Activated CD8-positive, alpha-beta memory T cell treated with anti-CD3 and anti-CD28 coated beads, Interleukin-2, amount 10 ng/mL, durations not matched to agents 7 days and 5 days (primary cell): ENCODE measurements at regions not wholly inside any gene's neighbourhood (a gene's known extent, or its start where the extent isn't known, plus 50 kb on each side); places are given as distances from the start of the nearest gene placed in this dataset.

Experiments used
- ATAC-seq: fragments of 150-1000 bp; cut with Tn5 transposase; one replicate; pipeline ENCODE4 v1.10.0; 2021; ENCODE audit warnings: moderate library complexity
- CTCF ChIA-PET: fragments of 350-600 bp; sonication (Branson Sonifier 250); formaldehyde crosslinking; loops from one replicate; lab custom pipeline; 2021; ENCODE audit warnings: antibody characterized with exemption; lab: Charles Lee
- DNase-seq: peaks from one replicate; pipeline ENCODE4 v3.0.0-alpha.2; 2020
- H3K27ac Mint-ChIP-seq: one replicate; pipeline ENCODE4 v1.8.0; 2021; ENCODE audit warnings: mild to moderate bottlenecking, mixed read lengths
- H3K27me3 Mint-ChIP-seq: one replicate; pipeline ENCODE4 v1.8.0; 2021; ENCODE audit warnings: mixed read lengths
- H3K36me3 Mint-ChIP-seq: one replicate; pipeline ENCODE4 v1.8.0; 2021; ENCODE audit warnings: mild to moderate bottlenecking, mixed read lengths
- H3K4me1 Mint-ChIP-seq: one replicate; pipeline ENCODE4 v1.8.0; 2021; ENCODE audit warnings: mixed read lengths
- H3K4me3 Mint-ChIP-seq: one replicate; pipeline ENCODE4 v1.8.0; 2021; ENCODE audit warnings: mild to moderate bottlenecking, moderate library complexity, mixed read lengths
- H3K9me3 Mint-ChIP-seq: one replicate; pipeline ENCODE4 v1.8.0; 2022; ENCODE audit warnings: low read depth, mixed read lengths

GRCh38 chr17:33671491-33671890, 378.4 kb upstream of the ASIC2 start:
- Mint-ChIP-seq H3K27ac (no peak overlapping the region), H3K9me3 (no peaks in the 10 kb centered on the region), H3K36me3 (no peaks in the 10 kb centered on the region), H3K27me3 (peaks cover 22% of the 10 kb centered on the region), H3K4me3 (no peak overlapping the region), H3K4me1 (peaks cover 11% of the 10 kb centered on the region)
- CTCF ChIA-PET: no interaction called here
- ATAC-seq (no peak), DNase-seq (no peak)

GRCh38 chr17:33674685-33675084, 381.6 kb upstream of the ASIC2 start:
- Mint-ChIP-seq H3K9me3 (no peaks in the 10 kb centered on the region), H3K36me3 (no peaks in the 10 kb centered on the region), H3K4me3 (no peak overlapping the region), H3K27ac (no peak overlapping the region), H3K27me3 (peaks cover 25% of the 10 kb centered on the region), H3K4me1 (peaks cover 2% of the 10 kb centered on the region)
- CTCF ChIA-PET: interaction anchor here (0.6 to 2.0 kb wide), 7 partner anchors 10 to 1454 kb away, joined by 3 to 9 read pairs (median 3); no protein-coding TSS in a partner anchor
- peak; percentile 57 for ATAC-seq
- peak; percentile 66 for DNase-seq

- Mint-ChIP-seq H3K27ac (no peak overlapping the region), H3K27me3 (peaks cover 17% of the 10 kb centered on the region), H3K4me1 (peaks cover 2% of the 10 kb centered on the region), H3K9me3 (no peaks in the 10 kb centered on the region), H3K4me3 (no peak overlapping the region), H3K36me3 (no peaks in the 10 kb centered on the region)
- DNase-seq (no peak), ATAC-seq (no peak)
- CTCF ChIA-PET: no interaction called here
Observed at GRCh38 chr17:33676444-33676843, 383.3 kb upstream of the ASIC2 start.

- H3K4me1 Mint-ChIP-seq: peaks cover 2% of the 10 kb centered on the region
- H3K36me3 Mint-ChIP-seq: no peaks in the 10 kb centered on the region
- ATAC-seq (no peak), DNase-seq (no peak)
- H3K27me3 Mint-ChIP-seq: peaks cover 8% of the 10 kb centered on the region
- H3K27ac Mint-ChIP-seq: no peak overlapping the region
- CTCF ChIA-PET: no interaction called here
- H3K9me3 Mint-ChIP-seq: no peaks in the 10 kb centered on the region
- H3K4me3 Mint-ChIP-seq: no peak overlapping the region
Observed at GRCh38 chr17:33679595-33679994, 386.5 kb upstream of the ASIC2 start.

GRCh38 chr17:33680472-33680871, 387.4 kb upstream of the ASIC2 start:
- ATAC-seq: no peak
- H3K4me3 Mint-ChIP-seq: no peak overlapping the region
- CTCF ChIA-PET: no interaction called here
- no peak for DNase-seq
- H3K4me1 Mint-ChIP-seq: peaks cover 2% of the 10 kb centered on the region
- H3K9me3 Mint-ChIP-seq: no peaks in the 10 kb centered on the region
- no peaks in the 10 kb centered on the region for H3K36me3 Mint-ChIP-seq
- peaks cover 8% of the 10 kb centered on the region for H3K27me3 Mint-ChIP-seq
- no peak overlapping the region for H3K27ac Mint-ChIP-seq

- Mint-ChIP-seq H3K27ac (no peak overlapping the region), H3K9me3 (no peaks in the 10 kb centered on the region), H3K4me3 (no peak overlapping the region), H3K27me3 (no peaks in the 10 kb centered on the region), H3K4me1 (no peaks in the 10 kb centered on the region), H3K36me3 (no peaks in the 10 kb centered on the region)
- DNase-seq (no peak), ATAC-seq (no peak)
- CTCF ChIA-PET: no interaction called here
Observed at GRCh38 chr17:33682599-33682998, 389.5 kb upstream of the ASIC2 start.

- ATAC-seq (no peak), DNase-seq (no peak)
- Mint-ChIP-seq H3K36me3 (no peaks in the 10 kb centered on the region), H3K27me3 (no peaks in the 10 kb centered on the region), H3K9me3 (no peaks in the 10 kb centered on the region), H3K4me3 (no peak overlapping the region), H3K4me1 (no peaks in the 10 kb centered on the region), H3K27ac (no peak overlapping the region)
- CTCF ChIA-PET: interaction anchor here (1.5 kb wide), 1 partner anchor 10 kb away, joined by 5 read pairs; no protein-coding TSS in a partner anchor
Observed at GRCh38 chr17:33684735-33685134, 391.6 kb upstream of the ASIC2 start.

GRCh38 chr17:33686171-33686570, 393.1 kb upstream of the ASIC2 start:
- Mint-ChIP-seq H3K4me1 (no peaks in the 10 kb centered on the region), H3K9me3 (no peaks in the 10 kb centered on the region), H3K27ac (no peak overlapping the region), H3K36me3 (no peaks in the 10 kb centered on the region), H3K4me3 (no peak overlapping the region), H3K27me3 (no peaks in the 10 kb centered on the region)
- CTCF ChIA-PET: no interaction called here
- no peak for ATAC-seq
- DNase-seq: no peak

GRCh38 chr17:33687831-33688230, 394.7 kb upstream of the ASIC2 start:
- H3K4me3 Mint-ChIP-seq: no peak overlapping the region
- no peak overlapping the region for H3K27ac Mint-ChIP-seq
- DNase-seq: no peak
- no peaks in the 10 kb centered on the region for H3K4me1 Mint-ChIP-seq
- peaks cover 2% of the 10 kb centered on the region for H3K27me3 Mint-ChIP-seq
- H3K36me3 Mint-ChIP-seq: no peaks in the 10 kb centered on the region
- H3K9me3 Mint-ChIP-seq: no peaks in the 10 kb centered on the region
- CTCF ChIA-PET: interaction anchor here (1.2 kb wide), 1 partner anchor 63 kb away, joined by 3 read pairs; no protein-coding TSS in a partner anchor
- ATAC-seq: no peak

GRCh38 chr17:33688771-33689170, 395.7 kb upstream of the ASIC2 start:
- no peak for ATAC-seq
- CTCF ChIA-PET: interaction anchor here (1.2 kb wide), 1 partner anchor 62 kb away, joined by 3 read pairs; no protein-coding TSS in a partner anchor
- H3K27ac Mint-ChIP-seq: no peak overlapping the region

GRCh38 chr17:33689725-33690124, 396.6 kb upstream of the ASIC2 start:
- CTCF ChIA-PET: interaction anchor here (1.6 kb wide), 1 partner anchor 62 kb away, joined by 8 read pairs; no protein-coding TSS in a partner anchor
- Mint-ChIP-seq H3K27ac (no peak overlapping the region), H3K9me3 (no peaks in the 10 kb centered on the region), H3K4me3 (no peak overlapping the region), H3K27me3 (peaks cover 2% of the 10 kb centered on the region), H3K4me1 (no peaks in the 10 kb centered on the region), H3K36me3 (no peaks in the 10 kb centered on the region)
- DNase-seq: no peak
- no peak for ATAC-seq

More at GRCh38 chr17:33688771-33689170, 395.7 kb upstream of the ASIC2 start:
- H3K4me3 Mint-ChIP-seq: no peak overlapping the region
- no peaks in the 10 kb centered on the region for H3K9me3 Mint-ChIP-seq
- H3K27me3 Mint-ChIP-seq: peaks cover 2% of the 10 kb centered on the region
- H3K4me1 Mint-ChIP-seq: no peaks in the 10 kb centered on the region
- DNase-seq: no peak
- H3K36me3 Mint-ChIP-seq: no peaks in the 10 kb centered on the region

- H3K9me3 Mint-ChIP-seq: no peaks in the 10 kb centered on the region
- no peaks in the 10 kb centered on the region for H3K4me1 Mint-ChIP-seq
- no peak overlapping the region for H3K27ac Mint-ChIP-seq
- DNase-seq (no peak), ATAC-seq (no peak)
- CTCF ChIA-PET: no interaction called here
- no peak overlapping the region for H3K4me3 Mint-ChIP-seq
- no peaks in the 10 kb centered on the region for H3K36me3 Mint-ChIP-seq
- peaks cover 4% of the 10 kb centered on the region for H3K27me3 Mint-ChIP-seq
Observed at GRCh38 chr17:33695431-33695830, 402.3 kb upstream of the ASIC2 start.

GRCh38 chr17:33696102-33696501, 403.0 kb upstream of the ASIC2 start:
- ATAC-seq (no peak), DNase-seq (no peak)
- no peak overlapping the region for H3K27ac Mint-ChIP-seq
- no peaks in the 10 kb centered on the region for H3K4me1 Mint-ChIP-seq
- CTCF ChIA-PET: no interaction called here
- H3K4me3 Mint-ChIP-seq: no peak overlapping the region
- H3K9me3 Mint-ChIP-seq: no peaks in the 10 kb centered on the region
- H3K27me3 Mint-ChIP-seq: peaks cover 4% of the 10 kb centered on the region
- H3K36me3 Mint-ChIP-seq: no peaks in the 10 kb centered on the region

GRCh38 chr17:33697557-33697956, 404.5 kb upstream of the ASIC2 start:
- no peak for ATAC-seq
- Mint-ChIP-seq H3K27ac (no peak overlapping the region), H3K4me1 (no peaks in the 10 kb centered on the region)

GRCh38 chr17:33701910-33702309, 408.8 kb upstream of the ASIC2 start:
- no peak for DNase-seq

More at GRCh38 chr17:33697557-33697956, 404.5 kb upstream of the ASIC2 start:
- no peak for DNase-seq
- H3K27me3 Mint-ChIP-seq: peaks cover 2% of the 10 kb centered on the region
- H3K4me3 Mint-ChIP-seq: no peak overlapping the region
- CTCF ChIA-PET: no interaction called here
- no peaks in the 10 kb centered on the region for H3K9me3 Mint-ChIP-seq
- H3K36me3 Mint-ChIP-seq: no peaks in the 10 kb centered on the region

More at GRCh38 chr17:33701910-33702309, 408.8 kb upstream of the ASIC2 start:
- CTCF ChIA-PET: no interaction called here
- no peaks in the 10 kb centered on the region for H3K4me1 Mint-ChIP-seq
- H3K9me3 Mint-ChIP-seq: no peaks in the 10 kb centered on the region
- H3K36me3 Mint-ChIP-seq: no peaks in the 10 kb centered on the region
- no peak overlapping the region for H3K27ac Mint-ChIP-seq
- H3K4me3 Mint-ChIP-seq: no peak overlapping the region
- H3K27me3 Mint-ChIP-seq: peaks cover 2% of the 10 kb centered on the region
- ATAC-seq: no peak
